IPS-NIHi7 (cell line): ENCODE measurements at regions not wholly inside any gene's neighbourhood (a gene's known extent, or its start where the extent isn't known, plus 50 kb on each side); places are given as distances from the start of the nearest gene placed in this dataset.

Experiments
- DNase-seq: peaks from one replicate; pipeline ENCODE4 v3.0.0; 2012; ENCODE audit warnings: mixed read lengths; ENCODE audit errors: extremely low spot score

DNA sequence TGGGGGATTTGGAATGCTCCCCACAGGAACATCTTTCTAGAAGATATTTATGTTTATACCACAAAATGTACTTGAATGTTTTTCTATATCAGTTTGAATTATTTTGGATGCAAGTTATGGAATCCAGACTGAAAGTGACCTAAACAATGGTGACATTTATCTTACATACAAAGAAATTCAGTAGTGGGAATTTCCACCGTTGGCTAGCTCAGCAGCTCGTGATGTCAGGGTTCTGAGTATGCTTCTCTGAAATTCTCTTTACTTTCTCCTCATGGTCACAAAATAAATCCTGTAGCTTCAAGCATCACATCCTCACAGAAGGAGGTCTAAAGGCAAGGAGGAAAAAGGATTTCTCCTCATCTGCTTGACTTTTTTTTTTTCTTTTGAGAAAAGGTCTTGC is 105.3 kb downstream of the AKAIN1 start:
- DNase-seq, result no peak

DNA sequence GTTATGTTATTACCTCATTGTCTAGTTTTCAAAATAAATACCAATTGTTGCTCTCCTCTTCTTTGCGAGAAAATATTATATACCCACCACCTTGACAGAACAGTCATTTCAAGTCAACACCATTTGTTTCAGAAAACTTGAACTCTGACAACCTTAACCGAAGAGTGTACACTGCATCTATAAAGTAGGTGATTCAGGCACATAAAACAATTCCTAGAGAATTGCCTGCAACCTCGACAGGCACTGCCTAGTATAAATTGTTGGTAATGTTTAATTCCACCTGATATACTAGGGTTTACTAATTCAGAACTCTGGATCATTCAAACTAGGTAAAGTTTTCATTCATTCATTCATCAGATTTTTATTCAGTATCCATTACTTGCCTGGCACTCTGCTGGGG is 121.8 kb downstream of the AKAIN1 start:
- no peak for DNase-seq

DNA sequence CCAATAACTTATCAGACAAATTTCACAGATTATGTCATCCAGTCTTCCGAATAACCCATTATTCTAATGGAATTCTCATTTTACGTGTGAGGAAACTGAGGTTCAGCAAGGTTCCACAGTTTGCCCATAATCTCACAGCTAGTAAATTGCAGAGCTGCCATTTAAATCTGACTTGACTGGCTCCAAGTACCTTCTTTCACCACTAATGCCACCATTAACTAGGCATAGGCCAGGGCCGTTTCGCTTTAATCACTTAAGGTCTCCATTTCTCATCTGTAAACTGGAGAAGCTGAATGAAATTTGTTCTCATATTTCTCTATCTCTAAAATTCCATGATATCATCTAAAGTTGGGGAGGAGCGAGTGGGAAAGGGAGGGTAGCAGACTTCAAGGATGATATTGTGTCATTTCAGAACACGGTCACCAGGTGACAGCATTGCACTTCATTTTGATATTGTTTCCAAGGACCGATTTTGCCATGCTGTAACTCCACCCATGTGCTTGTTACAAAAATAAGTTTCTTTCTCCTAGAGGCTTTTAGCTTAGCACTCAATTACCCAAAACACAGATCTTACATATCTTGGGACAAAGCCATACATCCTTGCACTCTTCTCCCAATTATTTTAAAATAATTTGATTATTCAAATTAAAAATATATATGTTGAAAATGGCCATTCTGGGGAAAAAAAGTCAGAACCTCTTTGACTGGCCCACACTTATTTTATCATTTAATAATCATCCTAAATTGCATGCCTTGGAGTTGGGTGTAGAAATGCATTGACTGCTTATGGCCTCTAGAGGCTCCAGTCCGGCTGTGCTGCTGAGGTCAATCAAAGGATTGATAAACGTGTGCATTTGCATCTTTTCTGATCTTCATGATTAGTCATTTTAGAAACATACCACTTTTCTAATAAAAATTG is 123.8 kb downstream of the AKAIN1 start:
- DNase-seq, result peak; percentile 66

DNA sequence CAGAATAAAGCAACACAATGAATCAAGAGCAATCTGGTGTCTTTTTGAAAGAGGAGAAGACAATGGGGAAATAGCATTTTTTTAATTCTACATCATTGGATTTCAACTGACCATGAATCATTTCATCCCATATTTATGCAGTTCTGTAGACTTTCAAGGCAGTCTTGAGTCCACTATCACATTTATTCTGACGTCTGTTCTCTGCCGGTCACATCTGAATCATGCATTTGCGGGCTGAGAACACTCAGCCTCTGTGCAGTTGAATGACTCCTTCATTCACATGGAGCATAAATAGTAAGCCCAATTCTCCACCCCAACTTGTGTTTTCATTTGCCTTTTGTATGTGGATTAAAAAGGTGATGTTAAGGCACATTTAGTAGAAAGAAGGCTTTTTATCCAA is 128.2 kb downstream of the AKAIN1 start:
- no peak for DNase-seq

DNA sequence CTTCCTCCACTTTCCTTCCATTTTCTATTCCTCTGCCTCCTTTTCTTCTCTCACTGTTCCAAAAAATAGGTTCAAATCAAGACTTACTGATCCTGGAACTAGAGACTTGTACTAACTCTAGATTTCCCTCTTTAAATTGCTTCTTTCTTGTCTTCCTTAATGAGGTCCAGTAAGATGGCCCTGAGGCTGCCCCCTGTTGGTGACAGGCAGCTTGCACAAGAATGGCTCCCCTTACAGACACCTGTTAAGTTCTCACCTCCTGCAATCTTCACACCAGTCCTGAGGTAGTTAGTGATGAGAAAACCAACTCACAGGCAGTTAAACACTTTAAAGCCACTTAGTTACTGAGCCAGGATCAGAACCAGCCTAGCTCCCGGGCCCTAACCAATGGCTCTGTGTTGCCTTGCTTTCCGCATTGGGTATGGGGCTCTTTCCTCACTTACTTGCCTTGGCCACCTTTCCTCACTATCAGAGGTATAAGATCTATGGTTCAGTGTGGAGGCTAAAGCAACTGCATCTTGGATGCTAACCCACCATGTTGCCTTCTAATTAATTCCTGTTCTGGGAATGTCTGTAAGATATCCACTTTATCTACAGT is 130.6 kb downstream of the AKAIN1 start:
- peak; percentile 54 for DNase-seq

DNA sequence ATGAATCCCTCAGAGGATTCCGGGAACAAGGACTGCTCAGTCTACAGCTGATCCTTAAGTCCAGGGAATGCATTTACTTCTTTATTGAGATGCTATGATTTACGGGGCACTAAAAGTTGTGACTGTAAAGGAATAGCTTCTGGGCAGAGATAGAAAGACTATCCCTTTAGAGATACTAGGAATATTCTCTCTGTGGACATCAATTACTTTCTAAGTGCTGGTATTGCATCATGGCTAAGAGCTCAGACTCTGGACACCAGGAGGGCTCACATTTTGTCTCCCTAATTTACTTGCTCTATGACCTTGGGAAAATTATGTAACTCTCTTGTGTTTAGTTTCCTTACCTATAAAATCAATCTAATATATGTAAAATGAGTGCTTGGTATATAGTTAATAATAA is 131.4 kb downstream of the AKAIN1 start:
- no peak for DNase-seq

DNA sequence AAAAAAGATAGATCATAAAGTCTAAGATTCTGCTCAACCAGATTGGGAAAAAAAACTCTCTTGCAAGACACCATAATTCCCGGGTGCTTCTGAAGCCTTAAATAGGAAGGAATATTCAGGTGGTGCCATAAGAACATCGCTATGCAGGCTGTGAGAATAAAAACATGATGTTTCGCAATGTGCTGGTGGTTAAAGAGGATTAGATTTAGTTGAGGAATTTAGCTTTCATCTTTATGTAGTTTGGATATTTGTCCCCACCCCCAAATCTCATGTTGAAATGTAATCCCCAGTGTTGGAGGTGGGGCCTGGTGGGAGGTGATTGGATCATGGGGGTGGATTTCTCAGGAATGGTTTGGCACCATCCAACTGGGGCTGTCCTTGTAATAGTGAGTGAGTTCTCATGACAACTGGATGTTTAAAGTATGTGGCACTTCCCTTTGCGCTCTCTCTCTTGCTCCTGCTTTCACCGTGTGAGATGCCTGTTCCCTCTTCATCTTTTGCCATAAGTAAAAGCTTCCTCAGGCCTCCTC is 132.2 kb downstream of the AKAIN1 start:
- no peak for DNase-seq

DNA sequence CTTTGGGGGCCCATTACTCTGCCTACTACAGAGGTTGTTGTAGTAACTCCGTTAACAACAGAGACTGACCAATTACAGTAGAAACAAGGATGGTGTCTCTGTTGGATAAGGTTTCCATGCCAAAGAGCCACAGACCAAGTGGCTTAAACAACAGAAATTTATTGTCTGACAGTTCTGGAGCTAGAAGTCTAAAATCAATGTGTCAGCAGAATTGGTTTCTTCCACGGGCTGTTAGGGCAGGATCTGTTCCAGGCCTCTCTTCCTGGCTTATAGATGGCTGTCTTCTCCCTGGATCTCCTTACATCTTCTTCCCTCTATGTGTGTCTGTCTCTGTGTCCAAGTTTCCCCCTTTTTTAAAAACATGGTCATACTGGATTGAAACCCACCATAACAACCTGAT is 135.3 kb downstream of the AKAIN1 start:
- DNase-seq, result no peak

DNA sequence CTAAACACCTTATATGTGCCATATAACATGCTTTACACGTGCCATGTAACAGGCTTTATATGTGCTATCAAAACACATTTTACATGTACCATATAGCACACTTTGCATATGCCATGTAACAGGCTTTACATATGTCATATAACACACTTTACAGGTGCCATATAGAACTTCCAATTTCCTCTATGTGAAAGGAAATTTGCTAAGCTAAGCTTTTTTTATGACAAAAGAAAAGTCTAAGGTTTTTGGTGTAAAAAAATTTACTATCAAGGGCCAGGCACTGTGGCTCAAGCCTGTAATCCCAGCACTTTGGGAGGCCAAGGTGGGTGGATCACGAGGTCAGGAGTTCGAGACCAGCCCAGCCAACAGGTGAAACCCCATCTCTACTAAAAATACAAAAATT is 136.5 kb downstream of the AKAIN1 start:
- no peak for DNase-seq

DNA sequence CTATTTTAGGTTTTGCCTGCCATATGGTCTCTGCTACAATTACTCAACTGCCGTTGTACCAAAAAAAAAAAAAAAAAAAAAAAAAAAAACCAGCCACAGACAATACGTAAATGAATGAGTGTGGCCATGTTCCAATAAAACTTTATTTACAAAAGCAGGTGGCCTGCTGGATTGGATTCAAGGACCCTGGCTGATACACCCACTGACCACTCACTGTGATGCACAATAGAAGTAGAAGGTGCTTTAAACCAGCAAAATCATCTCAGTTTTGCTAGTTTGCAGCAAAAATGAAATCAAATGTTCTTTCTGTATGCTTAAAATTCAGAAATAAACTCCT is 137.4 kb downstream of the AKAIN1 start:
- no peak for DNase-seq

DNA sequence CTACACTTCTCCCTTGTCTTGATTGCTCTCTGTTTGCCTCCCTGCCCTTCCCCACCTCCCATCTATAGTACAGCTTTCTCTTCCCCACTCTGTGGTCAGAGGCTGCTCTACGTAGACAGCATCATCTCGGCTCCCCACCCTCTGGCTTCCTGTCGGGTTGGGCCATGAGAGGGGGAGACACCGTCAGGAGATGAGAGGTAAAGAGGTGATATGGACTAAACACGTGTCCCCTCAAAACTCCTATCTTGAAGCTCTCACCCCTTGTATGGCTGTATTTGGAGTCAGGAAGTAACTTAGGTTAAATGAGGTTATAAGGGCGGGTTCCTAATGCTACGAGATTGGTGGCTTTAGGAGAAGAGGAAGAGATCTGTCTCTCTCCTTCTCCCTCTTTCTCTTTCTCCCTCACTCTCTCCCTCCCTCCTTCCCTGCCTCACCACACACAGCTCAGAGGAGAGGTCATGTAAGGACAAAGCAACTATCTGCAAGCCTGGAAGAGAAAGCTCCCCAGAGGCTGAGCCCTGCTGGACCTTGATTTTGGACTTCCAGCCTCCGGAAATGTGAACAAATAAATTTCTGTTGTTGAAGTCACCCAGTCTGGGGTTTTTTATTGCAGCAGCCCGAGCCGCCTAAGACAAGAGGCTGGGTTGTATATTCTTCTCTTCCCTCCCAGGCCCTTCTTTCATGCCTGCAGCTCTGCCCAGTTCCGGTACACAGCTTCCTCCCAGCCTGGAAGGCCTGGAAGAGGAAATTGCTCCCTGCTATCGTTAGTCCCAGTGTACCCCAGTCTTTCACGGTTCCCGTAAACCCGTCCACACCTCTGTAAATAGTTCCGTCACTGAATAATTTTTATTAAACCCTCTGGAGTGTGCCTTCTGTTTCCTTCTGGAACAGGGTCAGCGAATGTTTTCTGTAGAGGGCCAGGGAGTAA is 138.0 kb downstream of the AKAIN1 start:
- DNase-seq, result no peak

DNA sequence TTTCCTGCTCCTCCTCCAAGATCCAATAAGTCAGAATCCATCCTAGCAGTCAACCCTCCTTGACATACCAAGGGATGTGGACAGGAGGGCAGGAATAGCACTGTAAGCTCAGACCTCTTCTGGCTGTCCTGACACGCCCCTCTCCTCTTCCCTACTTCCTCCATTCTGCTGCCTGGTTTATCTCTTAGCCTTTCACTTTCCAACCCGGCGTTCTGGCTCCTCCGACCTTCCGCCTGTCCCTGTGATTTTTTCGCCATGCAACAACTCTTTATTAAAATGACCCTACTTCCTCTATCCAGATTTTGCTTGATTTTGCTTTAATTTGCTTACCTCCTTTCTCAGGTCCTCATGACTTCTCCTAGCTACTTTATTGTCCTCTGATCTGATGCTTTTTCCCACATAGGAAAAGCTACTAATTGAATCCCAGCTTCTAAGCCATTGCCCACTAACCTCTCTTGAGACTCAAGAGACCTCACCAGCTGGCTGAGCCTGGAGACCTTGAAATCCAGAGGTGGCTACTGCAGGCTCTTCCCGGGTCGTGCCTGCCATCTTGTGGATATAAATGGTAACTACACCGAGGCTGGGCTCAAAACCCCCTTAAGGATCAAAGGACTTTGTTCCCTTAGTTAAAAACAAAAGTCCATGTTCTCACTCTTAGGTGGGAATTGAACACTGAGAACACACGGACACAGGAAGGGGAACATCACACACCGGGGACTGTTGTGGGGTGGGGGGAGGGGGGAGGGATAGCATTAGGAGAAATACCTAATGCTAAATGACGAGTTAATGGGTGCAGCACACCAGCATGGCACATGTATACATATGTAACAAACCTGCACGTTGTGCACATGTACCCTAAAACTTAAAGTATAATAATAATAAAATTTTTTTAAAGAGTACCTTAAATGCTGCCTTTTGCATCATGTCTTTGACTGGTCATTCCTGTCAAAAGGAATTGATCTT is 139.4 kb downstream of the AKAIN1 start:
- DNase-seq, result peak; percentile 85

DNA sequence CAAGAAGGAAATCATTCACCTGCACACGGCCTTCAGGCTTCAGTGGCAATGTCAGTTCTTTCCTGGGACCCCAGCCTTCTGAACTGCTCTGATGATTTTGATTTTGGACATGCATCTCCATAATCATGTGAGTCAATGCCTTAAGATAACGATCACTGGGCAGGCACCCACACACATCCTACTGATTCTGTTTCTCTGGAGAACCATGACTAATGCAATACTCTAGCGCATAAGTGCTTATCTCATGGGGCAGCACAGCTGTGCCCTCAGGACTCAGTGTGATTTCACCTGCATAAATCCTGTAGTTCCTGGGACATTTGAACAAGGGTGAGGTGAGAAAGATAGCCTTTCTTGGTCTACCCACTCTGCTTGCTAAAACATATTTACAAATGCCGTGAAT is 144.6 kb downstream of the AKAIN1 start:
- no peak for DNase-seq

DNA sequence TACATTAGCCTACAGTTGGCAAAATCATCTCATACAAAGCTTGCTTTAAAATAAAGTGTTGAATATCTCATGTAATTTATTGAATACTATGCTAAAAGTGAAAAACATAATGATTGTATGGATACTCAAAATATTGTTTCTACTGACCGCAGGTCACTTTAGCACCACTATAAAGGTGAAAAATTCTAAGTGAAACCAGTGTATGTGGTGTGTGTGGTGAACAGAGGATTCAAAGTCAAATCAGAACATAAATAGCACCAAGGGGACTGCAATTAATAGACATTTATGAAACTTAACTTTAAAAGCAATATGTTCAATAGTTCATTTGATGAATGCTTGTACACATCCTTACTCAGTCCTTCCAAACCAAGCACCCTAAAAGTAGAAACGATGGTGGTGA is 145.8 kb downstream of the AKAIN1 start:
- DNase-seq, result no peak

DNA sequence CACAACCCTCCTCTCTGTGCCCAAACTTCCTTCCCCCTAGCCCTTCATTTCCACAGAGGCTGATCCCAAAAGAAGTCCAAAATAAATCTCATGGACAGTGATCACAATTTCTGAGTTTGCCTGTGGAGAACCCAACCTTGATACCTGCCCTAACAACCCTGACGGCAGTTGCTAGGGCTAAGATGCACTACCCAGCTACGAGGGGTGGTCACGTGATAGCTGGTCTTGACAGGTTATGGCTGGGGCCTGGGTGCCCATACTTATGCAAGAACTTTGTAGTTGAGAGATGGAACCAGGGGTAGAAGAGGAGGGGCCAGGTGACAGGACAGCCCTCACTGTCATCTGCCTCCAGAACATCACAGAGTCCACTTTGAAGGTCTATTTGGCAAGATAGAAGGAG is 147.9 kb downstream of the AKAIN1 start:
- no peak for DNase-seq

DNA sequence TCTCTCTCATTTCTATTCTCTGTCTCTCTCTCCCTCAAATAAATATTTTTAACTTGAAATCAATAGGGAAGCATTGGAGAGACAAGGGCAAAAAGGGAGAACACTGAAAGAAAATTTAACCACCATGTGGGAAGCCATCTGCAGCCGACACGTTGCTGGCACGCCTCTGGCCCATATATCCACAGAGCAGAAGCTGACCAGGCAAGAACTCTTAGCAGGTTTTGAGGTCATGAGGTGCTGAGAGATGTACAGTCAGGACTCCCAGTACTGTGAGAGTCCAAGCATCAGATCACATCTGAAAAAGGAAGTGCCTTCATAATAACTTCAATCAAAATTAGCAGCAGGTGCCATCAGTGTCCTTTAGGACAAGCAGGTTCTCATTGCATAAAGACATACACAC is 156.6 kb downstream of the AKAIN1 start:
- no peak for DNase-seq

DNA sequence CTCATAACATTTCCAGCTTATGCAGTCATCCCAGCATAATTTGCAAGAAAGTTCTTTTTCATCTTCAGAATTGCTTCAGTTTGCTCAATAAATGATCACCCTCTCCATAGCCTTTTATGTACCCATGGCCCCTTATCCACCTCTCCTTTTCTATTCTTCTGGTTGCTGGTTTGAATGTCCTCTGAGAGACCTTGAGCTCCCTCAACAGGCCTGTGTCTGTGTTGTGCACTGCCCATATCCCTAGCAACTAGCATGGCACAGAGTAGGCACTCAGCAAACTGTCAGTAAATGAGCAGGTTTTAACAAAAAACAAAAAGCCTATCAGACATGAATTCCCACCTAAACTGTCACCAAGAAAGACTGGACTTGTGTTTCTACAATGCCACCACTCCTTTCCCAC is 160.5 kb downstream of the AKAIN1 start:
- DNase-seq, result peak; percentile 14

DNA sequence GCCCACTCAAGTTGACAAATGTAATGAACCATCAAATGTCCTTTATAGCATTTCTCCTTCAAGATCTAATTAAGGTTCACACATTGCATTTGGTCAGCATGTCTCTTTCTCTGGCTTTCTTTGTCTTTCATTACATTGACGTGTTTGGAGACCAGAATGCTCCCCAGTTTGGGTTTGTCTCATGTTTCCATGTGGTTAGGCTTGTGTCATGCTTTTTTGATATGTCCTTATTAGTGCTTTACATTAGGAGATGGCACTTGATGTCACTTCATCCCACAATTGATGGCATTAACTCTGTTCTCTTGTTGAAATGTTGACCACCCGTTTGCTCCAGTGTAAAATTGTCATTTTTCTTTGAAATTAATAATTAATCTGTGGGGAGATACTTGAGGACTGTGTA is 165.8 kb downstream of the AKAIN1 start:
- no peak for DNase-seq

DNA sequence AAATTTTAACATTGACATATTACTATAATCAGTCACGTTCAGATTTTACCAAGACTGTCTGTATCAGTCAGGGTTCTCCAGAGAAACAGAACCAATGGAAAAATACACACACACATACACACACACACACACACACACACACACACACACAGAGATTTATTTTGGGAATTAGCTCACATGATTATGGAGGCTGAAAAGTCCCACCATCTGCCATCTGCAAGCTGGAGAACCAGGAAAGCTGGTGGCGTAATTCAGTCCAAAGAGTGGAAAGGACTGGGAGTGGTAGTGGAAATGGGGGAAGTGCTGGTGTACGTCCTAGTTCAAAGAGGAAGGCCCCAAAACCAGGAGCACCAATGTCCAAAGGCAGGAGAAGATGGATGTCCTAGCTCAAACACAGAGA is 166.4 kb downstream of the AKAIN1 start:
- no peak for DNase-seq

DNA sequence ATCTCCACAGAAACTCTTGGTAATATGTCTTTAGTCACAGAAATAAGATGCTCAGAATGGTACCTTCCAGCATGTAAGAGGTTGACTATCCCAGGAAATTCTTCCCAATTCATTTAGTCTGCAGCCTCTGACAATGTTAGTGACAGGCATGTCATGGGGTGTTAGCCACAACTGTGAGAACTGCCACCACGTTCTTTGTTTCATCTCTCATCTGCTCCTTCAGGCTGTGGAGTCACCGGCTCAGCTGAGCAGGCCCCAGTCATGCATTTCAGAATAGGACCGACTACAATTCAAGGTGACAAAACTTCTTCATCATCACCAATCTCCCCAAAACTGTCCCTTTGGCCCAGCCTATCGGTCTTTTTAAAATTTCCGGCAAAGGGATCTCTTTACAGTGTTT is 167.5 kb downstream of the AKAIN1 start:
- no peak for DNase-seq

DNA sequence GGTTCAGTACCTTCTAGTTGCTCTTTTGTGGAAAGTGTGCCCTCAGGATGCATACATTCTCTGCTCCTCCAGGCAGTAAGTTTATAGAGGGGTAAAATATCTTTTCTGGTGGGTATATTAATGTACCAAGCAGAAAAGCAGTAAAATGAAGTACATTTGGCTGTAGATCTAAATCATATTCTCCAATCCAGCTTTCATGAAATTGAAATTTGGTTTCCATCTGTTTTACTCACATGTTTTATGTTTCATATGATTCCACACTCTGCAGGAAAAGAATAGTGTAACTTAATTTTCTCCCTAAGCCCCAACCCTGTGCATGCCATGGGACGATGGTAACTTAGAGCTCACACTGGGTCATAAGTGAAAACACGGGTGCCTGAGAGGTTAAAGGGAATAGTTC is 172.3 kb downstream of the AKAIN1 start:
- no peak for DNase-seq
